T1000 (cell line): ENCODE measurements at regions not wholly inside any gene's neighbourhood (a gene's known extent, or its start where the extent isn't known, plus 50 kb on each side); places are given as distances from the start of the nearest gene placed in this dataset.
"Not testable (repeated sequence)": the region's sequence is repeated elsewhere in the genome, so short reads cannot be mapped to it uniquely, and the experiment has no call there.

Source experiments
- DNase-seq: peaks from one replicate; lab custom pipeline; 2025; ENCODE audit warnings: mixed read lengths; lab: John Stamatoyannopoulos, UW

DNA sequence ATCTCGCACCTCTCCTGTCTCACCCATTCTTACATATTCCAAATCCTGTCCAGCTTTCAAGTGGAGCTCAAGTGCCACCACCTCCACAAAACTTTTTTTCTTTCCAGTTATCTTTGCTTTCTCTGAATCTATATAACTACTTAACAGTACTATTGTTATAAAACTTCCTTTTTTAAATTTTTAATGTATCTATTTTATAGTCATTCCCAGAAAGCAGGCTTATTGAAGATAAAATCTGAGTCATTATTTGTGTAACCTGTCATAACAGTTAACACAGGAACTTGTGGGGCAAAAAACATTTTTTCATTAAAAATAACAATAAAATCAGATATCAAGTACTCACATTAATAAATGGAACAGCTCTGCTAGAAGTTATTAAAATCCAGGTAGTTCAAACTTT, 73.3 kb upstream of the ALCAM start:
- no peak for DNase-seq

- not testable (repeated sequence) for DNase-seq
Observed at GRCh38 chr3:105296182-105296822, 70.4 kb upstream of the ALCAM start.

DNA sequence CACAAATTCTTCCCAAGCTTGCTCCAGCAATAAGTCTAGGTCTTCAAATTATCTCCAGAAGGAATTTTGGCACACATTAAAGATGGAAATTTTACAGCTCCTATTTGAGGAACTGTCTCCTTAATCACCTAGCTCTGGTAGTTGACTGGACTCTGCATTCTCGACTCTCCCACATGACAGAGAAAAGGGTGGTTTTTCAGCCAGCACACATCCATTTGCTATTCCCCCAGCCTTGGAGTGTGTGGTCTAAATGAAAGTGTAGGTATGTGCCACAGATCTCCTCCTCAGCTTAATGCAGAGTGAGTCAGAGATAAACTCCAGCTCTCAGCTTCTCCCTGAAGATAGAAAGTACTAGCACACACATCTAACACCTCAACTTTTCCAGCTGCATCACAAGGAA, 62.2 kb upstream of the ALCAM start:
- no peak for DNase-seq

DNA sequence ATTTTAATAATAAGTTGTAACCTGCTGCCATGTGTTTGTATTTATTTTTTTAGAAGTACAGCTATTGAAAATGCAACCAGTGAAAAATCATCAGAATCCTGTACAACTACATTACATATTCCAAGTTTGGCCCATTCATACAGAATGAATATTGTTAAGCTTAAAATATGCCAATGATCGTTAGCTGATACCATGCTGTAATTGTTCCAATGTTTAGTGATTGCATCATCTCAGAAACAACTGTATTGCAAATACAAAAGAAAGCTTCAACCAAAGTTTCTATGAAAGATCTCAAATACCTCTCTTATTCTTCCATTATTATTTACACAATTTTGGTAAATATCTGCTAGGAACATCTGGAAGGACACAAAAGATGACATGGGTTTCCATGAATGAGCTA, 51.6 kb upstream of the ALCAM start:
- DNase-seq: no peak

- no peak for DNase-seq
Observed at GRCh38 chr3:105315815-105316214, 50.9 kb upstream of the ALCAM start.

- DNase-seq: no peak
Observed at GRCh38 chr3:105316331-105316730, 50.4 kb upstream of the ALCAM start.
